Karpas-422 (cell line): ENCODE measurements at regions not wholly inside any gene's neighbourhood (a gene's known extent, or its start where the extent isn't known, plus 50 kb on each side); places are given as distances from the start of the nearest gene placed in this dataset.

Experiments used
- DNase-seq: peaks from one replicate; pipeline ENCODE4 v3.0.0-alpha.2; 2015
- H2AFZ ChIP-seq: fragments of 200-600 bp; sonication (generic); 2 replicates; pipeline ENCODE4 v1.6.1; 2014; ENCODE audit warnings: antibody characterized with exemption, low read length, mixed read lengths
- H3K27ac ChIP-seq: fragments of 200-600 bp; sonication (generic); 2 replicates; pipeline ENCODE4 v1.5.1; 2014; ENCODE audit warnings: mild to moderate bottlenecking, low read length, moderate library complexity
- H3K27me3 ChIP-seq: fragments of 200-600 bp; sonication (generic); 2 replicates; pipeline ENCODE4 v1.6.1; 2014; ENCODE audit warnings: low read length, mixed read lengths
- H3K36me3 ChIP-seq: fragments of 200-600 bp; sonication (generic); 2 replicates; pipeline ENCODE4 v1.6.1; 2014; ENCODE audit warnings: low read length, mixed read lengths; ENCODE audit not compliant: insufficient read depth
- H3K4me1 ChIP-seq: fragments of 200-600 bp; sonication (generic); 2 replicates; pipeline ENCODE4 v1.6.1; 2014; ENCODE audit warnings: mild to moderate bottlenecking, low read length, mixed read lengths
- H3K4me2 ChIP-seq: fragments of 200-600 bp; sonication (generic); 2 replicates; pipeline ENCODE4 v1.6.1; 2014; ENCODE audit warnings: low read length, low read depth, mild to moderate bottlenecking; ENCODE audit not compliant: poor library complexity, severe bottlenecking
- H3K4me3 ChIP-seq: fragments of 200-600 bp; sonication (generic); 2 replicates; pipeline ENCODE4 v1.5.1; 2014; ENCODE audit warnings: mild to moderate bottlenecking, antibody characterized with exemption, low read length, mixed read lengths
- H3K79me2 ChIP-seq: fragments of 200-600 bp; sonication (generic); 2 replicates; pipeline ENCODE4 v1.6.1; 2014; ENCODE audit warnings: mild to moderate bottlenecking, low read length, mixed read lengths
- H3K9ac ChIP-seq: fragments of 200-600 bp; sonication (generic); 2 replicates; pipeline ENCODE4 v1.6.0; 2014; ENCODE audit warnings: low read length
- H3K9me2 ChIP-seq: fragments of 200-600 bp; sonication (generic), shearing (Covaris generic); replicated peaks from 2 replicates; pipeline ENCODE4 v1.6.0; 2014; ENCODE audit warnings: mild to moderate bottlenecking, low read length, moderate library complexity; ENCODE audit not compliant: insufficient read depth
- H3K9me3 ChIP-seq: fragments of 300-700, 200-600 bp; sonication (generic); 2 replicates; pipeline ENCODE4 v1.6.1; 2014; ENCODE audit warnings: low read length, mixed read lengths
- H4K20me1 ChIP-seq: fragments of 200-600 bp; sonication (generic); 2 replicates; pipeline ENCODE4 v1.6.1; 2014; ENCODE audit warnings: mild to moderate bottlenecking, antibody characterized with exemption, low read length, low read depth; ENCODE audit not compliant: insufficient read depth

DNA sequence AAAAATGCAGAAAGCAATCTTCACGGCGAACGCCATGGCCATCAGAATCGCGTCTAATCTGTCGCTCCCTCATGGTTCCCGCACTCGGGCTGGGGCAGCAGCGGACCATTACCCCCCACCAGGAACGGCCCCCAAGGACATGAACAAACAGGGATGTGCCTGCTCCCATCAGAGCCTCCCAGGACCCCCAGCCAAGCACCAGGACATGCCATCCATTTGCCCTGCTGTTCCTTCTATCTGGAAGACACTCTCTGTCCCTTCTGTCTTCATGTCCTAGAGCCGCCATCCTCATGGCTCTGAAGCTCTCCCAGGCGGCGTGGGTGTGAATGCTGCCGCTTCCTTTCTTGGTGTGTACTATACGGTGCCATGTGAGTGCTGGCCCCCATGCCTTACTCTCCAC, 371.8 kb downstream of the BCL11B start:
- no peak overlapping the region for H3K4me3 ChIP-seq
- H3K4me1 ChIP-seq, result no peaks in the 10 kb centered on the region
- H3K4me2 ChIP-seq, result no peak overlapping the region
- no peaks in the 10 kb centered on the region for H3K9me3 ChIP-seq
- H3K79me2 ChIP-seq, result no peaks in the 10 kb centered on the region
- no peaks in the 10 kb centered on the region for H3K36me3 ChIP-seq
- H4K20me1 ChIP-seq, result no peaks in the 10 kb centered on the region
- H3K9ac ChIP-seq, result no peak overlapping the region
- no peak overlapping the region for H2AFZ ChIP-seq
- no peaks in the 10 kb centered on the region for H3K9me2 ChIP-seq
- no peak for DNase-seq
- no peak overlapping the region for H3K27ac ChIP-seq
- no peaks in the 10 kb centered on the region for H3K27me3 ChIP-seq

DNA sequence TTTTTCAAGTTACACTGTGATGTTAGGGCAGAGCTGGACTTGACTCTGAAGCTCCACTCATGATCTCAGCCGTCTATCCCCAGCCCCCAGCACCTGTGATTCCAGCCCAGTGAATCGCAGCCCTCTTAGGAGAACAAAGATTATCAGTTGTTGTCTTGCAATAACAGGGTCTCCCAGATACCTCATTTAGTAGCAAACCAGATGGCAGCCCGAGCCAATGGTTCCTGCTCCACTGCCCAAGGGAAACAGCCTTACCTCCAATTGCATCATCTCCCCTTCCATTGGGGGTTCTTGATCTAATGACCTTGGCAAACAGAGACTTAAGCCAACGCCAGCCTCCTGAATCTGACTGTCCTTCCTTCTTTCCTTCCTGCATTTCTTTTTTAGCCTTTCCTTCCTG, 371.2 kb downstream of the BCL11B start:
- no peaks in the 10 kb centered on the region for H3K36me3 ChIP-seq
- H3K4me3 ChIP-seq, result no peak overlapping the region
- no peak for DNase-seq
- H3K9me2 ChIP-seq, result no peaks in the 10 kb centered on the region
- H2AFZ ChIP-seq, result no peak overlapping the region
- no peaks in the 10 kb centered on the region for H3K79me2 ChIP-seq
- H4K20me1 ChIP-seq, result no peaks in the 10 kb centered on the region
- no peak overlapping the region for H3K9ac ChIP-seq
- H3K27ac ChIP-seq, result no peak overlapping the region
- H3K9me3 ChIP-seq, result no peaks in the 10 kb centered on the region
- no peak overlapping the region for H3K4me2 ChIP-seq
- no peaks in the 10 kb centered on the region for H3K4me1 ChIP-seq
- no peaks in the 10 kb centered on the region for H3K27me3 ChIP-seq

DNA sequence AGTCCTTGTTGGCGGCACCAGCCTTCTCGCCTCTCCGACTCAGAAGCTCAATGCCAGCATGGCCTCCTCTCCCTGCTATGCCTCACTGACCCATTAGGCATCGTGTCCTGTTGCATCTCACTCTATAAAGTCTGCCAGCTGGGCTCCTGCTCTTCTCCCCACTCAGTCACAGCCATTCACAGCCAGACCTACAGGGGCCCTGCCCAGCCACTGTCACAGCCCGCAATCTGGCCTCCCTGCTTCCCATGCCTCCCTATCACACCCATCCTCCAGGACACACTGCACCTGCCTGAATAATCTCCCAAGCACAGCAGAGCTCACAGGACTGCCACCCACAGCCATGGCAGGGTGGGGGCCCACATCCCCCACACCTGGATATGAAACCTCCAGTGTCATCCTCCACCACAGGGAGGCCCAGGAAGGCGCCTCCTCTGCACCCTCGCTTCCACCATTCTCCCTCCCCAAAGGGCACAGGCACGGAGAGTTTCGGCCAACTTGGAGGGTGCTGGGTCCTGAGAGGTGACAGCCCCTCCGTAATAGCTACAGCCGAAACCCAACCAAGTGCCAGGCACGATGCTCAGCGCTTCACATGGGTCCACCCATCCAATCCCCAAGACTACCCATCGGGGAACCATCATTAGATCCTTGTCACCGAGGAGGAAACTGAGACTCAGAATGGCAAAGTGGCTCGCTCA, 370.3 kb downstream of the BCL11B start:
- Histone ChIP-seq H3K36me3 (no peaks in the 10 kb centered on the region), H3K9me2 (no peaks in the 10 kb centered on the region), H2AFZ (no peak overlapping the region)

DNA sequence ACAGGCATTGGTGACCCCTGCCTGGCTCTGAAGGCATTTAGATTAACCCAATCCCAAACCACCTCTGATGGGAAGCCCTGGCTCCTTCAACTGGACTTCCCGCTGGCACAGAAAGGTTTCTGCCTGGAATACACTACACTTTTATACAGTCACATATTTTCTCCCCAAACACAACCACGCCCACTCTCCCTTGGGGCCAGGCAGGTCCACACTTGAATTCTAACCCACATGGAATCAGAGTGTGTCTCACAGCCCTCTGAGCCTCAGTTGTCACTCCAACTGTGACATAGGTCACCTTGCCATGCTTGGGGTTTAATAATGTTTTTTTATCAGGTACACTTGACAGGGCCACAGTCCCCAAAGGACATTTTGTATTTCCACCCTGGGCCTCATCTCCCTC, 368.6 kb downstream of the BCL11B start:
- Histone ChIP-seq H2AFZ (no peak overlapping the region), H3K4me2 (no peak overlapping the region), H3K9me3 (no peaks in the 10 kb centered on the region; the same call in 1 of the 2 replicates), H3K27me3 (no peaks in the 10 kb centered on the region), H3K9ac (no peak overlapping the region), H3K4me1 (no peaks in the 10 kb centered on the region), H3K36me3 (no peaks in the 10 kb centered on the region), H3K27ac (no peak overlapping the region), H3K4me3 (no peak overlapping the region), H3K79me2 (no peaks in the 10 kb centered on the region), H4K20me1 (no peaks in the 10 kb centered on the region), H3K9me2 (no peaks in the 10 kb centered on the region)
- DNase-seq, result no peak

More for the DNA sequence above, 370.3 kb downstream of the BCL11B start:
- Histone ChIP-seq H3K9ac (no peak overlapping the region), H3K4me2 (no peak overlapping the region), H3K4me3 (no peak overlapping the region), H3K9me3 (no peaks in the 10 kb centered on the region; the same call in 1 of the 2 replicates), H4K20me1 (no peaks in the 10 kb centered on the region), H3K27me3 (no peaks in the 10 kb centered on the region), H3K79me2 (no peaks in the 10 kb centered on the region), H3K4me1 (no peaks in the 10 kb centered on the region), H3K27ac (no peak overlapping the region)
- no peak for DNase-seq

DNA sequence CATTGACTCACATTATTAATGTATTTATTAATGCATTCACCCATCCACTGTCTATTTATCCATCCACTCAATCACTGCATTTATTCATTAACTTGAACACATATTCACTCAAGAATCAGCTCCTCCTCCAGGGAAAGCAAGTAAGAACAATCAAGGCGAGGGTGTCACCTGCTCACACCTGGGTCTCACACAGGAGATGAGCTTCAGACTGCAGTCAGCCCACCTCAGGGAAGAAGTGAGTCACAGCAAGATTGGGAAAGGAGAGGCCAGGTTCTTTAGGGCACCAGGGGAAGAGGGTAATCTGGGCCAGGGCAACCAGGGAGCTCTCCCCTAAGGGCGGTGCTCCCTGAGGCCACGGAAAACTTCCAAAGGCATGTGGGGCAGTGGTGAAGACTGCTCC, 367.3 kb downstream of the BCL11B start:
- no peak for DNase-seq
- Histone ChIP-seq H2AFZ (no peak overlapping the region), H3K27ac (no peak overlapping the region), H3K9me2 (no peaks in the 10 kb centered on the region), H3K9ac (no peak overlapping the region), H3K27me3 (no peaks in the 10 kb centered on the region), H3K36me3 (no peaks in the 10 kb centered on the region), H3K4me1 (no peaks in the 10 kb centered on the region), H3K79me2 (no peaks in the 10 kb centered on the region), H3K9me3 (no peaks in the 10 kb centered on the region; the same call in 1 of the 2 replicates), H3K4me2 (no peak overlapping the region), H4K20me1 (no peaks in the 10 kb centered on the region), H3K4me3 (no peak overlapping the region)

DNA sequence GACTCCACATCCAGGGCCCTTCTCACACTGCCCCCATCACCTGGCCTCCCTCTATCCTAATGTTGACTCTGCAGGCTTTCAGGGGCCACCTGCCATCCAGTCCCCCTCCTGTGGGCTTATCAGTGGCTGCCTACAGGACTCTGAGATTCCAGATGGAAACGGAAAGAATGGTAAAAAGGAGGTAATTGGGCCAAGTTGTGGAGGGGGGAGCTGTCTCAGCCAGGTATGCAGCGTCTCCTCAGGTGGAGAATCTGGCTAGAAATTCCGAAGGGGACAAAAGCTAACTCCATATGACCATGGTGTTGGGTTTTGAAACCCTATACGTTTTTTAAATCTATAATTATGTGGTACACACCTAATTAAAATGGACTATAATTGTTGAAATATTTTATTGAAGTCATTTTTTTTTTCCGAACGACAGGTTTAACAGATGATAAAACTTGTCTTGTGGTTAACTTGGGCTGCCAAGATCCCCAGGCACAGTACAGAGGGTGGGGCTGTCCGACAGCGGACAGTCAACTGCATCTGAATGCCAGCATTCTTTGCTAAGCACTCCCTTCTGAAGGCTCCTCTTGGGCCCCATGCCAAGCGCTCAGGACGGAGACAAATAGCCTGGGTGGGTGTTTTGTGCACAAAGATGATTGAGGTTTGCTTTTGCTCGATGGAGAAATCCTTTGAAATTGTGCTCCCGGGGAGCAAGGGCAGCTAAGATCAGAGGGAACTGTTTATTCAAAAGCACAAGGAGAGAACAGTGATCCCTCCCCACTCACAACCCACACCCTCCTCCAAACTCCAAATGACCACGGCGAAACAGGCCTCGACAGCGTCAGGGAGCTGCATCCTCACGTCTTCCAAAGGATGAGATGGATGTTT, 365.6 kb downstream of the BCL11B start:
- Histone ChIP-seq H3K9ac (no peak overlapping the region), H3K9me3 (no peaks in the 10 kb centered on the region; the same call in 1 of the 2 replicates), H3K4me2 (no peak overlapping the region), H3K79me2 (no peaks in the 10 kb centered on the region), H3K36me3 (no peaks in the 10 kb centered on the region), H4K20me1 (no peaks in the 10 kb centered on the region), H3K27me3 (no peaks in the 10 kb centered on the region), H3K4me1 (no peaks in the 10 kb centered on the region), H3K27ac (no peak overlapping the region), H2AFZ (no peak overlapping the region), H3K9me2 (no peaks in the 10 kb centered on the region), H3K4me3 (no peak overlapping the region)
- no peak for DNase-seq

DNA sequence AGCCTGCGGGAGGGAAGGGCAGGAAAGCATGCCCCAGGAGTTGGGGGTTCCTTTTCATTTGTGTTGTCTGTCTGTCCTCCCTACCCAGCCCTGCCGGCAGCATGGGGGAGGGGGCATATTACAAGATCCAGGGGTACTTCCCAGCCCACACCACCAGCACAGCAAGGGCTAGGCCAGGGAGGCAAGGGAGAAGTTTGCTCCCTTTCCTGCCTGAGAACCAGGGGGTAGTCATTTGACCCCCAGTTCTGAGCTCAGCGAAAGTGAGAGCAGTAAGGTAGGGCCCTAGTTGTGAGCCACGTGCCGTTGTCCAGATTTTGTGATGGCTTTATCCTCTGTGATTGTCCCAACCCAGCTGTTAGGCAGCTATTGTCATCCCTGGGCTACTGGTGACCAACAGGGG, 364.7 kb downstream of the BCL11B start:
- Histone ChIP-seq H3K4me3 (no peak overlapping the region), H3K27ac (no peak overlapping the region), H3K36me3 (no peaks in the 10 kb centered on the region), H3K9ac (no peak overlapping the region), H4K20me1 (no peaks in the 10 kb centered on the region), H3K27me3 (no peaks in the 10 kb centered on the region), H2AFZ (no peak overlapping the region), H3K4me1 (no peaks in the 10 kb centered on the region), H3K79me2 (no peaks in the 10 kb centered on the region), H3K4me2 (no peak overlapping the region), H3K9me2 (no peaks in the 10 kb centered on the region), H3K9me3 (no peaks in the 10 kb centered on the region; the same call in 1 of the 2 replicates)
- DNase-seq, result no peak

DNA sequence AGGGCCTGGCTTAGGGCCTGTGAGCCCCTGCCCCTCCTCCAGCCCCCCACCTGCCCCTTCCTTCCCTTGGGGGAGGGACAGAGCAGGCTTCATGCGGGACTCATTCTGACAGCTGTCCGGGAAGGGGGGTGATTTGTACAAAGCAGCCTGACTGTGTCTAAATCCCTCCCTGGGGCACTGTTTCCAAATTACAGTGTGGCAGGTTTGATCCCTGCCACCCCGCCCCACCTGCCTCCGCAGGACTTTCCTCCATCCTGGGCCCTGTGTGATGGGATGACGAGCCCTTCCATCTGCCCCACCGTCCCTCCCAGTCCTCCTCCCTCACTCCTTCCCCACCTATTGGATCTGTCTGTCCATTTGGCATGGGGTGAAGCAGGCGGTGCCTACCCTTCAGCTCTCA, 363.9 kb downstream of the BCL11B start:
- Histone ChIP-seq H3K9me2 (no peaks in the 10 kb centered on the region), H3K36me3 (no peaks in the 10 kb centered on the region), H3K9me3 (no peaks in the 10 kb centered on the region; the same call in 1 of the 2 replicates), H3K4me1 (no peaks in the 10 kb centered on the region), H3K4me2 (no peak overlapping the region), H4K20me1 (no peaks in the 10 kb centered on the region), H3K27me3 (no peaks in the 10 kb centered on the region), H2AFZ (no peak overlapping the region), H3K27ac (no peak overlapping the region), H3K4me3 (no peak overlapping the region), H3K79me2 (no peaks in the 10 kb centered on the region), H3K9ac (no peak overlapping the region)
- DNase-seq, result no peak
